CD14-positive monocyte (primary cell): ENCODE measurements at regions not wholly inside any gene's neighbourhood (a gene's known extent, or its start where the extent isn't known, plus 50 kb on each side); places are given as distances from the start of the nearest gene placed in this dataset.

Source experiments
- DNase-seq, 3 donors: peaks; one replicate each; pipeline ENCODE4 v3.0.0-alpha.2; 2011 to 2022
- H2AFZ ChIP-seq: 2 replicates; pipeline ENCODE4 v1.6.0; 2012; ENCODE audit warnings: mild to moderate bottlenecking, low read depth, low read length, inconsistent platforms; ENCODE audit not compliant: insufficient read depth, poor library complexity, severe bottlenecking
- H3K27ac ChIP-seq, 2 donors: 1 replicate in 1 of 2; 2 replicates in 1 of 2; pipeline ENCODE4 v1.5.1; 2012 to 2013; ENCODE audit warnings: low read length in 2 of 2, control low read depth in 1 of 2, inconsistent platforms in 1 of 2, low read depth in 1 of 2, mild to moderate bottlenecking in 1 of 2
- H3K27me3 ChIP-seq, 2 donors: one replicate each; pipeline versions ENCODE4 v1.6.0 to v1.6.1; 2011 to 2013; ENCODE audit warnings: low read length in 2 of 2; ENCODE audit not compliant: control insufficient read depth in 2 of 2, insufficient read depth in 2 of 2
- H3K36me3 ChIP-seq, 2 donors: replicated peaks in 1 of 2; 1 replicate in 1 of 2; 2 replicates in 1 of 2; pipeline versions ENCODE4 v1.5.1 to v1.6.1; 2012 to 2013; ENCODE audit warnings: low read length in 2 of 2, control low read depth in 1 of 2, inconsistent platforms in 1 of 2, mild to moderate bottlenecking in 1 of 2; ENCODE audit not compliant: insufficient read depth in 2 of 2, control insufficient read depth in 1 of 2
- H3K4me1 ChIP-seq, 2 donors: 1 replicate in 1 of 2; 2 replicates in 1 of 2; pipeline versions ENCODE4 v1.5.1 to v1.6.1; 2012 to 2013; ENCODE audit warnings: low read length in 2 of 2, control low read depth in 1 of 2, inconsistent platforms in 1 of 2, mild to moderate bottlenecking in 1 of 2, moderate library complexity in 1 of 2; ENCODE audit not compliant: insufficient read depth in 2 of 2, control insufficient read depth in 1 of 2
- H3K4me2 ChIP-seq: replicated peaks from 2 replicates; pipeline ENCODE3; 2012; ENCODE audit warnings: low read length, moderate library complexity, mild to moderate bottlenecking; ENCODE audit not compliant: poor library complexity, severe bottlenecking; ENCODE audit errors: extremely low read depth
- H3K4me3 ChIP-seq, 3 experiments: fragments of 200-600 bp in 1 of 3; sonication (generic) in 1 of 3; replicated peaks in 1 of 3; 1 replicate in 2 of 3; 2 replicates in 1 of 3; pipeline ENCODE4 v1.5.1; 2011 to 2013; ENCODE audit warnings: low read length in 3 of 3, mild to moderate bottlenecking in 3 of 3, control low read depth in 2 of 3, low read depth in 2 of 3, inconsistent platforms in 1 of 3, moderate library complexity in 1 of 3
- H3K79me2 ChIP-seq: 2 replicates; pipeline ENCODE4 v1.6.0; 2012; ENCODE audit warnings: mild to moderate bottlenecking, control low read depth, inconsistent platforms, low read length, moderate library complexity; ENCODE audit not compliant: insufficient read depth
- H3K9ac ChIP-seq: 2 replicates; pipeline ENCODE4 v1.6.0; 2017; ENCODE audit warnings: low read length, mild to moderate bottlenecking; ENCODE audit not compliant: insufficient read depth, poor library complexity, severe bottlenecking
- H3K9me3 ChIP-seq, 2 donors: replicated peaks in 1 of 2; 1 replicate in 1 of 2; 2 replicates in 1 of 2; pipeline versions ENCODE4 v1.5.1 to v1.6.1; 2012 to 2013; ENCODE audit warnings: low read length in 2 of 2, control low read depth in 1 of 2; ENCODE audit not compliant: control insufficient read depth in 1 of 2, insufficient read depth in 1 of 2
- H4K20me1 ChIP-seq: 2 replicates; pipeline ENCODE4 v1.6.0; 2012; ENCODE audit warnings: mild to moderate bottlenecking, low read length, control low read depth, moderate library complexity; ENCODE audit not compliant: insufficient read depth
- H3K27ac Mint-ChIP-seq, 7 donors: one replicate each; pipeline ENCODE4 v1.8.0; 2020; ENCODE audit warnings: mild to moderate bottlenecking in 7 of 7, mixed read lengths in 7 of 7, moderate library complexity in 6 of 7, inconsistent platforms in 2 of 7
- H3K27me3 Mint-ChIP-seq, 3 donors: one replicate each; pipeline ENCODE4 v1.8.0; 2021 to 2022; ENCODE audit warnings: low read depth in 3 of 3, mild to moderate bottlenecking in 3 of 3, mixed read lengths in 3 of 3, moderate library complexity in 3 of 3, inconsistent platforms in 1 of 3
- H3K36me3 Mint-ChIP-seq, 2 donors: one replicate each; pipeline ENCODE4 v1.8.0; 2020; ENCODE audit warnings: mixed read lengths in 2 of 2, inconsistent platforms in 1 of 2, mild to moderate bottlenecking in 1 of 2
- H3K4me1 Mint-ChIP-seq: one replicate; pipeline ENCODE4 v1.8.0; 2020; ENCODE audit warnings: mild to moderate bottlenecking, mixed read lengths
- H3K4me3 Mint-ChIP-seq, 2 donors: one replicate each; pipeline ENCODE4 v1.8.0; 2020; ENCODE audit warnings: mild to moderate bottlenecking in 2 of 2, mixed read lengths in 2 of 2, moderate library complexity in 1 of 2
- H3K9me3 Mint-ChIP-seq, 7 donors: one replicate each; pipeline ENCODE4 v1.8.0; 2020 to 2022; ENCODE audit warnings: mixed read lengths in 7 of 7, mild to moderate bottlenecking in 6 of 7, moderate library complexity in 6 of 7, inconsistent platforms in 2 of 7
- CTCF ChIP-seq: fragments of 200-600 bp; IDR thresholded peaks from one replicate; pipeline ENCODE4 v1.8.0; 2022; ENCODE audit warnings: antibody characterized with exemption, mild to moderate bottlenecking
- WGBS: methylation state at CpG from one replicate; pipeline ENCODE4 v1.1.5; 2013; ENCODE audit warnings: missing lambda C conversion rate; ENCODE audit not compliant: insufficient coverage; 5-methylcytosine and 5-hydroxymethylcytosine counted together
- intact Hi-C, 2 donors: fragments of 100-400 bp; cut with micrococcal nuclease; formaldehyde crosslinking; loops; one replicate each; pipeline versions ENCODE4 v1.15.0 to v1.15.1; 2023

GRCh38 chr10:130834573-130834972 lies 476.9 kb downstream of the TCERG1L start:
- Histone ChIP-seq H3K9ac (no peak overlapping the region), H3K4me3 (no peak overlapping the region), H3K27ac (no peak overlapping the region), H4K20me1 (no peaks in the 10 kb centered on the region), H3K27me3 (no peaks in the 10 kb centered on the region), H2AFZ (no peak overlapping the region), H3K79me2 (no peaks in the 10 kb centered on the region), H3K4me1 (no peaks in the 10 kb centered on the region), H3K9me3 (peaks cover 0 to 6% of the 10 kb centered on the region in 2 donors), H3K4me2 (no peak overlapping the region), H3K36me3 (no peaks in the 10 kb centered on the region)
- Mint-ChIP-seq H3K36me3 (no peaks in the 10 kb centered on the region), H3K9me3 (peaks cover 0 to 19% (median 5%) of the 10 kb centered on the region in 7 donors), H3K27me3 (peaks cover 0 to 1% (median 0%) of the 10 kb centered on the region in 3 donors), H3K27ac (no peak overlapping the region), H3K4me1 (no peaks in the 10 kb centered on the region), H3K4me3 (no peak overlapping the region)
- intact Hi-C loops: no loop called here
- DNase-seq: no peak
- no peak for TF ChIP-seq CTCF
- WGBS: 98% methylated on average over 13 of the region's 15 CpGs

DNA sequence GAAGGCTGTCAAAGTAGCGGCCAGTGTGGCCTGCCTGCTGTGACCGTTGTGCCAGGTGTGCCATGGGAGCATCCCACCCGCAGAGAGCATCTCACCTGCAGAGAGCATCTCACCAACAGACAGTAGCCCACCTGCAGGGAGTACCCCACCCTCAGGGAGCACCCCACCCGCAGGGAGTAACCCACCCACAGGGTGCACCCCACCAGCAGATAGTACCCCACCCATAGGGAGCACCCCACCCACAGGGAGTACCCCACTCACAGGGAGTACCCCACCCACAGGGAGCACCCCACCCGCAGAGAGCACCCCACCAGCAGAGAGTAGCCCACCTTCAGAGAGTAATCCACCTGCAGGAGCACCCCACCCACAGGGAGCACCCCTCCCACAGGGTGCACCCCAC lies 476.5 kb downstream of the TCERG1L start:
- 83% methylated on average over 1 of the region's 5 CpGs for WGBS
- H3K36me3 ChIP-seq: no peaks in the 10 kb centered on the region
- no peak overlapping the region for H3K4me2 ChIP-seq
- H3K79me2 ChIP-seq: no peaks in the 10 kb centered on the region
- no peak overlapping the region for H3K27ac ChIP-seq
- no peak for TF ChIP-seq CTCF
- H3K4me1 Mint-ChIP-seq: no peaks in the 10 kb centered on the region
- intact Hi-C loops: no loop called here
- H3K9me3 ChIP-seq: peaks cover 0 to 6% of the 10 kb centered on the region in 2 donors
- no peak overlapping the region for H3K4me3 ChIP-seq
- no peaks in the 10 kb centered on the region for H3K36me3 Mint-ChIP-seq
- no peak for DNase-seq
- H3K27me3 ChIP-seq: no peaks in the 10 kb centered on the region
- no peak overlapping the region for H3K9ac ChIP-seq
- no peak overlapping the region for H2AFZ ChIP-seq
- peaks cover 0 to 1% (median 0%) of the 10 kb centered on the region in 3 donors for H3K27me3 Mint-ChIP-seq
- peaks cover 0 to 19% (median 5%) of the 10 kb centered on the region in 7 donors for H3K9me3 Mint-ChIP-seq
- no peaks in the 10 kb centered on the region for H3K4me1 ChIP-seq
- H4K20me1 ChIP-seq: no peaks in the 10 kb centered on the region
- no peak overlapping the region for H3K27ac Mint-ChIP-seq
- no peak overlapping the region for H3K4me3 Mint-ChIP-seq
